HCT116 (cell line): ENCODE measurements at regions not wholly inside any gene's neighbourhood (a gene's known extent, or its start where the extent isn't known, plus 50 kb on each side); places are given as distances from the start of the nearest gene placed in this dataset.

Experiments used
- ATAC-seq: fragments of 200-7000 bp; cut with Tn5 transposase; 2 replicates; pipeline ENCODE4 v1.9.1; 2020; ENCODE audit warnings: mild to moderate bottlenecking, moderate library complexity
- BruUV-seq: library from RNA; stranded (reverse); fragments of 400-500 nt; replicated peaks from 2 replicates; lab custom pipeline; 2021; lab: Mats Ljungman, UMichigan
- CTCF ChIA-PET: fragments of 300-600 bp; sonication (Branson Sonifier 250); formaldehyde crosslinking; loops from one replicate; lab custom pipeline; 2021; ENCODE audit warnings: antibody characterized with exemption; lab: Charles Lee
- POLR2A ChIA-PET: fragments of 300-600, 350-600 bp; sonication (Branson Sonifier 250); formaldehyde crosslinking; loops from one replicate; lab custom pipeline; 2021; ENCODE audit warnings: antibody characterized with exemption; lab: Charles Lee
- RAD21 ChIA-PET, 2 experiments: fragments of 300-600 bp; sonication (Branson Sonifier 250); formaldehyde crosslinking; loops; one replicate each; lab custom pipeline; 2023; ENCODE audit warnings: low total read pairs in 2 of 2; ENCODE audit not compliant: uncharacterized antibody in 2 of 2, unreplicated experiment in 2 of 2, low non-redundant PET in 1 of 2; lab: Charles Lee
- DNase-seq: peaks from one replicate; pipeline ENCODE4 v3.0.0-alpha.2; 2010; ENCODE audit warnings: low read depth, low spot score
- H2AFZ ChIP-seq: fragments of 200-600 bp; shearing (Covaris generic), sonication (generic); 2 replicates; pipeline ENCODE4 v1.6.1; 2017; ENCODE audit warnings: low read depth, mixed run types, mixed read lengths, antibody characterized with exemption, low read length; ENCODE audit not compliant: poor library complexity, severe bottlenecking
- H3K27ac ChIP-seq: 2 replicates; pipeline ENCODE4 v1.5.1; 2012; ENCODE audit warnings: low read depth, low read length
- H3K27me3 ChIP-seq: fragments of 200-600 bp; sonication (generic); 2 replicates; pipeline ENCODE4 v1.6.1; 2016; ENCODE audit warnings: mixed run types, low read length, mixed read lengths; ENCODE audit not compliant: insufficient read depth
- H3K36me3 ChIP-seq, 2 experiments: fragments of 200-500 bp in 1 of 2; fragments of 200-600 bp in 1 of 2; sonication (Bioruptor generic) in 1 of 2; sonication (generic) in 1 of 2; 2 replicates each; pipeline versions ENCODE4 v1.5.1 to v1.6.1; 2014 to 2016; ENCODE audit warnings: low read length in 2 of 2, inconsistent platforms in 1 of 2, mixed read lengths in 1 of 2, mixed run types in 1 of 2; ENCODE audit not compliant: insufficient read depth in 2 of 2, control insufficient read depth in 1 of 2
- H3K4me1 ChIP-seq, 2 experiments: fragments of 200-600 bp in 1 of 2; sonication (generic) in 1 of 2; 2 replicates each; pipeline versions ENCODE4 v1.5.1 to v1.6.1; 2012 to 2017; ENCODE audit warnings: low read length in 2 of 2, inconsistent platforms in 1 of 2, mild to moderate bottlenecking in 1 of 2, mixed read lengths in 1 of 2, mixed run types in 1 of 2, moderate library complexity in 1 of 2; ENCODE audit not compliant: insufficient read depth in 2 of 2, control insufficient read depth in 1 of 2
- H3K4me2 ChIP-seq: fragments of 200-600 bp; sonication (generic); 2 replicates; pipeline ENCODE4 v1.6.1; 2017; ENCODE audit warnings: mixed run types, low read length, mixed read lengths
- H3K4me3 ChIP-seq, 2 experiments: fragments of 200-600 bp in 1 of 2; sonication (generic) in 1 of 2; replicated peaks in 1 of 2; 2 replicates each; pipeline ENCODE4 v1.5.1; 2011 to 2016; ENCODE audit warnings: low read length in 2 of 2, control low read depth in 1 of 2, low read depth in 1 of 2, mild to moderate bottlenecking in 1 of 2, mixed read lengths in 1 of 2, mixed run types in 1 of 2
- H3K79me2 ChIP-seq: fragments of 200-600 bp; sonication (generic); 2 replicates; pipeline ENCODE4 v1.6.1; 2017; ENCODE audit warnings: mild to moderate bottlenecking, mixed run types, low read length, moderate library complexity, mixed read lengths; ENCODE audit not compliant: insufficient read depth
- H3K9ac ChIP-seq: fragments of 200-600 bp; sonication (generic); 2 replicates; pipeline ENCODE4 v1.6.1; 2016; ENCODE audit warnings: low read length, mixed read lengths
- H3K9me2 ChIP-seq: fragments of 200-600 bp; sonication (generic), shearing (Covaris generic); 2 replicates; pipeline ENCODE4 v1.6.1; 2017; ENCODE audit warnings: mixed run types, mild to moderate bottlenecking, moderate library complexity; ENCODE audit not compliant: insufficient read depth
- H3K9me3 ChIP-seq, 2 experiments: fragments of 200-500 bp in 1 of 2; fragments of 200-600 bp in 1 of 2; sonication (Bioruptor generic) in 1 of 2; sonication (generic) in 1 of 2; 2 replicates each; pipeline ENCODE4 v1.6.1; 2014 to 2017; ENCODE audit warnings: low read length in 2 of 2, mixed read lengths in 2 of 2, inconsistent platforms in 1 of 2, low read depth in 1 of 2, mild to moderate bottlenecking in 1 of 2, mixed run types in 1 of 2, moderate library complexity in 1 of 2; ENCODE audit not compliant: control insufficient read depth in 1 of 2, insufficient read depth in 1 of 2
- H4K20me1 ChIP-seq: fragments of 200-600 bp; sonication (generic), shearing (Covaris generic); 2 replicates; pipeline ENCODE4 v1.6.1; 2017; ENCODE audit warnings: mixed run types, mild to moderate bottlenecking, moderate library complexity; ENCODE audit not compliant: insufficient read depth
- ATF3 ChIP-seq: IDR thresholded peaks from 2 replicates; pipeline ENCODE4 v1.6.1; 2012
- CBX3 ChIP-seq: IDR thresholded peaks from 2 replicates; pipeline ENCODE4 v1.6.1; 2012; ENCODE audit warnings: low read depth
- CEBPB ChIP-seq: IDR thresholded peaks from 2 replicates; pipeline ENCODE4 v1.6.1; 2012; ENCODE audit warnings: low read depth
- CTCF ChIP-seq, 3 experiments: fragments of 200-600 bp in 1 of 3; sonication (generic) in 1 of 3; IDR thresholded peaks in 2 of 3; conservative IDR thresholded peaks in 1 of 3; 2 replicates each; pipeline ENCODE4 v1.5.1; 2012 to 2017; ENCODE audit warnings: low read depth in 2 of 3, low read length in 2 of 3, antibody characterized with exemption in 1 of 3, borderline replicate concordance in 1 of 3, control low read depth in 1 of 3, mild to moderate bottlenecking in 1 of 3, mixed read lengths in 1 of 3, mixed run types in 1 of 3, moderate library complexity in 1 of 3; ENCODE audit not compliant: insufficient read depth in 1 of 3
- EGR1 ChIP-seq: IDR thresholded peaks from 2 replicates; pipeline ENCODE4 v1.6.1; 2012; ENCODE audit warnings: low read depth
- EZH2 ChIP-seq: fragments of 200-600 bp; sonication (generic); IDR thresholded peaks from 2 replicates; pipeline ENCODE4 v1.6.1; 2017; ENCODE audit warnings: antibody characterized with exemption, mixed run types
- FOSL1 ChIP-seq: IDR thresholded peaks from 2 replicates; pipeline ENCODE4 v1.6.1; 2012; ENCODE audit warnings: low read depth
- JUND ChIP-seq: IDR thresholded peaks from 2 replicates; pipeline ENCODE4 v1.6.1; 2012
- POLR2A ChIP-seq: IDR thresholded peaks from 2 replicates; pipeline ENCODE4 v1.7.0; 2011; ENCODE audit warnings: borderline replicate concordance; ENCODE audit not compliant: insufficient read depth, insufficient read length; ENCODE audit errors: extremely low read depth
- POLR2AphosphoS5 ChIP-seq: IDR thresholded peaks from 2 replicates; pipeline ENCODE4 v1.6.1; 2011; ENCODE audit warnings: mild to moderate bottlenecking, low read depth, low read length, moderate library complexity
- RAD21 ChIP-seq: IDR thresholded peaks from 2 replicates; pipeline ENCODE4 v1.6.1; 2012; ENCODE audit warnings: low read depth, mild to moderate bottlenecking
- REST ChIP-seq: IDR thresholded peaks from 2 replicates; pipeline ENCODE4 v1.6.1; 2012; ENCODE audit warnings: low read depth
- SP1 ChIP-seq: IDR thresholded peaks from 2 replicates; pipeline ENCODE4 v1.6.1; 2012; ENCODE audit warnings: low read depth
- SRF ChIP-seq: IDR thresholded peaks from 2 replicates; pipeline ENCODE4 v1.6.1; 2012; ENCODE audit warnings: low read depth
- ZFX ChIP-seq: fragments of 450-650 bp; IDR thresholded peaks from 2 replicates; pipeline ENCODE4 v1.6.1; 2017
- ZNF274 ChIP-seq: fragments of 200-500 bp; sonication (Bioruptor generic); IDR thresholded peaks from 2 replicates; pipeline ENCODE4 v1.6.1; 2014; ENCODE audit warnings: mild to moderate bottlenecking, low read depth, low read length, inconsistent platforms
- intact Hi-C: fragments of 100-400 bp; cut with micrococcal nuclease; formaldehyde crosslinking; loops from 2 replicates; pipeline ENCODE4 v1.10.0; 2022
- TF ChIP-seq, protein P1 (sequence below): IDR thresholded peaks from 2 replicates; pipeline ENCODE4 v1.6.1; 2012

GRCh38 chr3:24781454-24781853, 286.8 kb upstream of the THRB start:
- intact Hi-C loops: no loop called here
- no peaks in the 10 kb centered on the region for H4K20me1 ChIP-seq
- RAD21 ChIA-PET: no interaction called here
- no peaks in the 10 kb centered on the region for H3K4me1 ChIP-seq
- no peaks in the 10 kb centered on the region for H3K36me3 ChIP-seq
- TF ChIP-seq, protein P1, sequence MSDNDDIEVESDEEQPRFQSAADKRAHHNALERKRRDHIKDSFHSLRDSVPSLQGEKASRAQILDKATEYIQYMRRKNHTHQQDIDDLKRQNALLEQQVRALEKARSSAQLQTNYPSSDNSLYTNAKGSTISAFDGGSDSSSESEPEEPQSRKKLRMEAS: no peak
- TF ChIP-seq ATF3: no peak
- TF ChIP-seq RAD21: no peak
- TF ChIP-seq CTCF (IDR thresholded peaks at IDR 0.05 in 2 of 3, conservative IDR thresholded peaks at IDR 0.05 in 1 of 3; ENCODE audit: borderline replicate concordance in 1 of 3, insufficient read depth in 1 of 3, low read depth in 2 of 3, low read length in 2 of 3): no peak
- no peak for TF ChIP-seq CBX3
- TF ChIP-seq SRF: no peak
- no peak for TF ChIP-seq EGR1
- no peak for TF ChIP-seq EZH2
- TF ChIP-seq CEBPB: no peak
- TF ChIP-seq POLR2AphosphoS5: no peak
- no peak for TF ChIP-seq FOSL1
- TF ChIP-seq SP1: no peak
- no peak for TF ChIP-seq ZFX
- no peak for TF ChIP-seq ZNF274
- TF ChIP-seq JUND: no peak
- no peak for TF ChIP-seq REST
- TF ChIP-seq POLR2A: no peak
- TF ChIP-seq, all 23 proteins: peak for 0
- Histone ChIP-seq H2AFZ (no peak overlapping the region), H3K27me3 (no peaks in the 10 kb centered on the region), H3K27ac (no peak overlapping the region), H3K79me2 (no peaks in the 10 kb centered on the region), H3K9ac (no peak overlapping the region), H3K4me3 (no peak overlapping the region), H3K9me2 (no peaks in the 10 kb centered on the region), H3K9me3 (no peaks in the 10 kb centered on the region), H3K4me2 (no peak overlapping the region)
- BruUV-seq: no TSS peak
- CTCF ChIA-PET: no interaction called here
- no peak for ATAC-seq
- POLR2A ChIA-PET: no interaction called here
- no peak for DNase-seq
